Ascending aorta (tissue), 2 donors: ENCODE measurements at regions not wholly inside any gene's neighbourhood (a gene's known extent, or its start where the extent isn't known, plus 50 kb on each side); places are given as distances from the start of the nearest gene placed in this dataset.

Source experiments
- DNase-seq, 2 donors: peaks; one replicate each; pipeline ENCODE4 v3.0.0-alpha.2; 2019; ENCODE audit warnings: low spot score in 2 of 2
- H3K27ac ChIP-seq, 2 donors: fragments of 200-600 bp; sonication (generic); one replicate each; pipeline ENCODE4 v1.5.1; 2016 to 2017; ENCODE audit warnings: mild to moderate bottlenecking in 1 of 2
- H3K27me3 ChIP-seq: fragments of 200-600 bp; sonication (generic); one replicate; pipeline ENCODE4 v1.5.1; 2017
- H3K36me3 ChIP-seq, 2 donors: fragments of 200-600 bp; sonication (generic); one replicate each; pipeline ENCODE4 v1.5.1; 2016
- H3K4me1 ChIP-seq, 2 donors: fragments of 200-600 bp; sonication (generic); one replicate each; pipeline ENCODE4 v1.5.1; 2016 to 2017; ENCODE audit warnings: mild to moderate bottlenecking in 1 of 2
- H3K4me3 ChIP-seq, 2 donors: fragments of 200-600 bp; sonication (generic); one replicate each; pipeline ENCODE4 v1.5.1; 2016 to 2017; ENCODE audit warnings: mild to moderate bottlenecking in 1 of 2
- H3K9me3 ChIP-seq, 2 donors: fragments of 200-600 bp; sonication (generic); one replicate each; pipeline ENCODE4 v1.5.1; 2016
- CTCF ChIP-seq, 3 experiments: fragments of 200-600 bp in 2 of 3; fragments of 450-650 bp in 1 of 3; sonication (generic) in 2 of 3; IDR thresholded peaks; one replicate each; pipeline ENCODE4 v1.5.1; 2016 to 2019; ENCODE audit warnings: antibody characterized with exemption in 3 of 3, mild to moderate bottlenecking in 1 of 3, moderate library complexity in 1 of 3
- intact Hi-C: fragments of 100-400 bp; cut with DNase I; formaldehyde crosslinking; loops from one replicate; pipeline ENCODE4 v1.15.1; 2023

GRCh38 chr2:67823726-67824125 lies 239.1 kb downstream of the C1D start:
- Histone ChIP-seq H3K27me3 (no peaks in the 10 kb centered on the region), H3K36me3 (no peaks in the 10 kb centered on the region), H3K4me1 (no peaks in the 10 kb centered on the region), H3K4me3 (no peak overlapping the region), H3K9me3 (no peaks in the 10 kb centered on the region), H3K27ac (no peak overlapping the region)
- DNase-seq, result no peak
- intact Hi-C loops, result no loop called here
- TF ChIP-seq CTCF (IDR thresholded peaks at IDR 0.05), result no peak

GRCh38 chr2:67824186-67824585 lies 238.6 kb downstream of the C1D start:
- H3K9me3 ChIP-seq, result no peaks in the 10 kb centered on the region
- no peak for TF ChIP-seq CTCF (IDR thresholded peaks at IDR 0.05)
- no peaks in the 10 kb centered on the region for H3K27me3 ChIP-seq
- intact Hi-C loops, result no loop called here
- DNase-seq, result no peak
- no peaks in the 10 kb centered on the region for H3K4me1 ChIP-seq
- H3K27ac ChIP-seq, result no peak overlapping the region
- H3K36me3 ChIP-seq, result no peaks in the 10 kb centered on the region
- no peak overlapping the region for H3K4me3 ChIP-seq

- no peaks in the 10 kb centered on the region for H3K4me1 ChIP-seq
- no peaks in the 10 kb centered on the region for H3K9me3 ChIP-seq
- H3K27me3 ChIP-seq, result no peaks in the 10 kb centered on the region
- H3K27ac ChIP-seq, result no peak overlapping the region
- intact Hi-C loops, result no loop called here
- H3K4me3 ChIP-seq, result no peak overlapping the region
- H3K36me3 ChIP-seq, result no peaks in the 10 kb centered on the region
- no peak for TF ChIP-seq CTCF (IDR thresholded peaks at IDR 0.05)
- DNase-seq, result no peak
These were observed 237.3 kb downstream of the C1D start for GRCh38 chr2:67825476-67825875.

GRCh38 chr2:67828066-67828465 lies 234.7 kb downstream of the C1D start:
- H3K27ac ChIP-seq, result no peak overlapping the region
- no peak overlapping the region for H3K4me3 ChIP-seq
- intact Hi-C loops, result no loop called here
- no peaks in the 10 kb centered on the region for H3K4me1 ChIP-seq
- no peak for TF ChIP-seq CTCF (IDR thresholded peaks at IDR 0.05)
- no peaks in the 10 kb centered on the region for H3K27me3 ChIP-seq
- no peaks in the 10 kb centered on the region for H3K9me3 ChIP-seq
- DNase-seq, result no peak
- no peaks in the 10 kb centered on the region for H3K36me3 ChIP-seq

GRCh38 chr2:67829470-67829869 lies 233.3 kb downstream of the C1D start:
- no peak overlapping the region for H3K4me3 ChIP-seq
- H3K27me3 ChIP-seq, result no peaks in the 10 kb centered on the region
- no peaks in the 10 kb centered on the region for H3K36me3 ChIP-seq
- H3K27ac ChIP-seq, result no peak overlapping the region
- intact Hi-C loops, result no loop called here
- no peaks in the 10 kb centered on the region for H3K4me1 ChIP-seq
- TF ChIP-seq CTCF (IDR thresholded peaks at IDR 0.05), result no peak
- DNase-seq, result no peak
- no peaks in the 10 kb centered on the region for H3K9me3 ChIP-seq

- H3K4me3 ChIP-seq, result no peak overlapping the region
- no peaks in the 10 kb centered on the region for H3K36me3 ChIP-seq
- H3K27me3 ChIP-seq, result no peaks in the 10 kb centered on the region
- no peak overlapping the region for H3K27ac ChIP-seq
- intact Hi-C loops, result no loop called here
- H3K9me3 ChIP-seq, result no peaks in the 10 kb centered on the region
- DNase-seq, result no peak
- no peak for TF ChIP-seq CTCF (IDR thresholded peaks at IDR 0.05)
- no peaks in the 10 kb centered on the region for H3K4me1 ChIP-seq
These were observed 229.2 kb downstream of the C1D start for GRCh38 chr2:67833632-67834031.
